ENCODE measurements at regions not wholly inside any gene's neighbourhood (a gene's known extent, or its start where the extent isn't known, plus 50 kb on each side); places are given as distances from the start of the nearest gene placed in this dataset.
"Not testable (repeated sequence)": the region's sequence is repeated elsewhere in the genome, so short reads cannot be mapped to it uniquely, and the experiment has no call there.

GRCh38 chr1:238619652-238620051 is 728.9 kb upstream of the ZP4 start:
- DNase-seq: no peak

- no peak for DNase-seq
These were observed 720.7 kb upstream of the ZP4 start for GRCh38 chr1:238611406-238611805.

GRCh38 chr1:238608144-238608543 is 717.4 kb upstream of the ZP4 start:
- no peak for DNase-seq

GRCh38 chr1:238606896-238607295 is 716.2 kb upstream of the ZP4 start:
- no peak for DNase-seq

- DNase-seq: no peak
These were observed 715.7 kb upstream of the ZP4 start for GRCh38 chr1:238606457-238606856.

- no peak for DNase-seq
These were observed 713.6 kb upstream of the ZP4 start for GRCh38 chr1:238604357-238604756.

- not testable (repeated sequence) for DNase-seq
These were observed 710.9 kb upstream of the ZP4 start for GRCh38 chr1:238601604-238602003.

GRCh38 chr1:238596703-238597102 is 706.0 kb upstream of the ZP4 start:
- DNase-seq: no peak

- no peak for DNase-seq
These were observed 701.9 kb upstream of the ZP4 start for GRCh38 chr1:238592621-238593020.

GRCh38 chr1:238589843-238590435 is 699.2 kb upstream of the ZP4 start:
- no peak for DNase-seq

GRCh38 chr1:238582816-238583215 is 692.1 kb upstream of the ZP4 start:
- DNase-seq: no peak

GRCh38 chr1:238581332-238581731 is 690.6 kb upstream of the ZP4 start:
- DNase-seq: no peak

GRCh38 chr1:238568735-238569134 is 678.0 kb upstream of the ZP4 start:
- no peak for DNase-seq

GRCh38 chr1:238562341-238562740 is 671.6 kb upstream of the ZP4 start:
- DNase-seq: no peak

- DNase-seq: no peak
These were observed 668.0 kb upstream of the ZP4 start for GRCh38 chr1:238558746-238559145.

- DNase-seq: no peak
These were observed 667.4 kb upstream of the ZP4 start for GRCh38 chr1:238558156-238558555.

GRCh38 chr1:238552271-238552670 is 661.5 kb upstream of the ZP4 start:
- no peak for DNase-seq

GRCh38 chr1:238549137-238549536 is 658.4 kb upstream of the ZP4 start:
- no peak for DNase-seq

- no peak for DNase-seq
These were observed 655.4 kb upstream of the ZP4 start for GRCh38 chr1:238546118-238546517.

GRCh38 chr1:238537641-238538040 is 646.9 kb upstream of the ZP4 start:
- DNase-seq: no peak

- no peak for DNase-seq
These were observed 639.6 kb upstream of the ZP4 start for GRCh38 chr1:238530209-238530851.

- DNase-seq: no peak
These were observed 627.0 kb upstream of the ZP4 start for GRCh38 chr1:238517711-238518110.

- DNase-seq: no peak
These were observed 610.6 kb upstream of the ZP4 start for GRCh38 chr1:238501290-238501689.

GRCh38 chr1:238499021-238499420 is 608.3 kb upstream of the ZP4 start:
- DNase-seq: no peak

GRCh38 chr1:238492271-238492670 is 601.5 kb upstream of the ZP4 start:
- no peak for DNase-seq
